ENCODE measurements at regions not wholly inside any gene's neighbourhood (a gene's known extent, or its start where the extent isn't known, plus 50 kb on each side); places are given as distances from the start of the nearest gene placed in this dataset.
"Not testable (repeated sequence)": the region's sequence is repeated elsewhere in the genome, so short reads cannot be mapped to it uniquely, and the experiment has no call there.

DNA sequence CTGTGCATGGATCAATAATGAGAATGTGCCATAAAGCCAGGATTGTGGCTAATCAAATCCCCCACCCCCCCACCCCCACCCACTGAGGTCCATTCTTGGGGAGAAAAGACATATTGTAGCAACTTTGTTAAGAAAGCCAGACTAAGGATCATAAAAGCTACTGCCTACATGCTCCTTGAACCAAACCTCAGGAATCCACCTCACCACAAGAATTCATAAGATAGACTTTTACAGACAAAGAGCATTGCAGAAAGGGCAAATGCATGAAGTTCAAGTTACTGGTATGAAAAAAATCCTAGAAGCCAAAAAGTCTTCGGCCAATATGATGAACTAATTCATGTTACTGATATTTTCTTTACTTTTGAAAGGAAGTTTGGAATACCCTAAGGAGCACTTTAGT is 187.9 kb upstream of the ARID1B start:
- no peak overlapping the region for H3K4me3 Mint-ChIP-seq (ENCODE audit: low read depth)
- H3K27me3 Mint-ChIP-seq (ENCODE audit: low read depth), result peaks cover 16% of the 10 kb centered on the region
- no peak for DNase-seq (ENCODE audit: low spot score)
- intact Hi-C loops (cut with micrococcal nuclease), result no loop called here
- H3K36me3 Mint-ChIP-seq (ENCODE audit: low read depth), result no peaks in the 10 kb centered on the region
- no peaks in the 10 kb centered on the region for H3K9me3 Mint-ChIP-seq
- H3K4me1 Mint-ChIP-seq (ENCODE audit: low read depth), result no peaks in the 10 kb centered on the region
- H3K27ac Mint-ChIP-seq, result no peak overlapping the region

DNA sequence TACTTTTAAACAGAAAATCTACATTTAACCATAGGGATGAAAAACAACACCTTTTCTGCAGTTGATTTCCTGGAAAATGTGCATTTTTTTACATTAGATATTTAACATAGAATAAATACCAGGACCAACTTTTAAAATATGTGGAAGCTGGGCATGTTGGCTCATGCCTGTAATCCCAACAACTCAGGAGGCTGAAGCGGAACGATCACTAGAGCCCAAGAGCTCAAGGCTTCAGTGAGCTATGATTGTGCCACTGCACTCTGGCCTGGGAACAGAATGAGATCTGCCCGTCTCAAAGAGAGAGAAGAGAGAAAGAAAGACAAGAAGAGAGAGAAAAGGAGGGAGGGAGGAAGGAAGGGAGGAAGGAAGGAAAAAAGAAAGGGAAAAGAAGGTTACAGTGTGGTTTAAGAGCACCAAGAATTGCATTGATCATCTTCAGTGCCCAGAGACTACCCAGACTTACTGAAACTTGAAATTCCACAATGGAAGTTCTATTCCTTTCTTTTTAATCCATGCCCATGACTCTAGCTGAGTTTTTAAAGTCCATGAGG is 189.4 kb upstream of the ARID1B start:
- Mint-ChIP-seq H3K36me3 (ENCODE audit: low read depth) (no peaks in the 10 kb centered on the region), H3K4me1 (ENCODE audit: low read depth) (no peaks in the 10 kb centered on the region), H3K9me3 (no peaks in the 10 kb centered on the region), H3K27ac (no peak overlapping the region), H3K27me3 (ENCODE audit: low read depth) (peaks cover 12% of the 10 kb centered on the region), H3K4me3 (ENCODE audit: low read depth) (no peak overlapping the region)
- no peak for DNase-seq (ENCODE audit: low spot score)
- intact Hi-C loops (cut with micrococcal nuclease), result no loop called here

DNA sequence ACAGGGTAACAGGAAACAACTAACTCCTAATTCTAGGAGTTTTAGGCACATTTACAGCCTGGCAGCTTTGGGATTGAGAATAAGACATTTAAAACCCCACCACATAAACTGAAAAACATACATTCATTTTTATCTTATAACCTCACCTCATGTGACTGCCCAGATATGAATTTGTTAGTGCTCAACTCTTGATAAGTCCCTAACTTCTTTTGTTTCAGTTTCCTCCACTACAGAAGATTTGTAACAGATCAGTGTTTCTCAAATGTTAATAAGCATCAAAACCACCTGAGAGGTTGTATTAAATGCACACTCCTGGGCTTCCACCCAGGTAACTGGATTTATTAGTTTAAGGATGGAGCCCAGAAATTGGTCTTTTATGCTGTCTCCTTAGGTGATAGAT is 190.1 kb upstream of the ARID1B start:
- Mint-ChIP-seq H3K9me3 (no peaks in the 10 kb centered on the region), H3K27ac (no peak overlapping the region), H3K36me3 (ENCODE audit: low read depth) (no peaks in the 10 kb centered on the region), H3K4me1 (ENCODE audit: low read depth) (no peaks in the 10 kb centered on the region), H3K27me3 (ENCODE audit: low read depth) (peaks cover 8% of the 10 kb centered on the region), H3K4me3 (ENCODE audit: low read depth) (no peak overlapping the region)
- intact Hi-C loops (cut with micrococcal nuclease), result no loop called here
- DNase-seq (ENCODE audit: low spot score), result no peak

DNA sequence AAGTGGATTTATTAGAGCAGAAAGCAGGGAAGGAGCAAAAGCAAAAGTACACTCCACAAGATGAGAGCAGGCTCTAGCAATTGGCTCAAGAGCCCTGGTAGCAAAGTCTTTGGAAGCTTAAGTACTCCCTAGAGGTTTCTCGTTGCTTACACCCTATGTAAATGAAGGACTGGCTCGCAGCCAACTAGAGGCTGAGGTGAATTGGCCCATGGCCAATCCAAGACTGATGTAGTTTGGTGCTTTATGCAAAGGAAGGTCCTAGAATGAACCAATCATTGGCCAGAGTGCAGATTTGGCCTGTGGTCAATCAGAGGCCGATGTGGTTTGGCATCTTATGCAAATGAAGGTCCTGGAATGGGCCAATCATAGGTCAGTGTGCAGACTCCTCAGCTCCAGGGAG is 191.3 kb upstream of the ARID1B start:
- Mint-ChIP-seq H3K27me3 (ENCODE audit: low read depth) (peaks cover 6% of the 10 kb centered on the region), H3K4me3 (ENCODE audit: low read depth) (no peak overlapping the region), H3K27ac (no peak overlapping the region), H3K9me3 (no peaks in the 10 kb centered on the region), H3K36me3 (ENCODE audit: low read depth) (no peaks in the 10 kb centered on the region), H3K4me1 (ENCODE audit: low read depth) (no peaks in the 10 kb centered on the region)
- intact Hi-C loops (cut with micrococcal nuclease), result no loop called here
- no peak for DNase-seq (ENCODE audit: low spot score)

DNA sequence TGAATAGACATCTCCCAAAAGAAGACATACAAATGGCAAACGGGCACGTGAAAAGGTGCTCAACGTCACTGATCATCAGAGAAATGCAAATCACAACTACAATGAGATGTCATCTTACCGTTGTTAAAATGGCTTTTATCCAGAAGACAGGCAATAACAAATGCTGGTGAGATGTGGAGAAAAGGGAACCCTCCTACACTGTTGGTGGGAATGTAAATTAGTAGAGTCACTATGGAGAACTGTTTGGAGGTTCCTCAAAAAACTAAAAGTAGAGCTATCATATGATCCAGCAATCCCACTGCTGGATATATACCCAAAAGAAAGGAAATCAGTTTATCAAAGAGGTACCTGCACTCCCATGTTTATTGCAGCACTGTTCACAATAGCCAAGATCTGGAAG is 193.1 kb upstream of the ARID1B start:
- intact Hi-C loops (cut with micrococcal nuclease); H3K36me3 Mint-ChIP-seq (ENCODE audit: low read depth); H3K27me3 Mint-ChIP-seq (ENCODE audit: low read depth); H3K4me1 Mint-ChIP-seq (ENCODE audit: low read depth); H3K4me3 Mint-ChIP-seq (ENCODE audit: low read depth); DNase-seq (ENCODE audit: low spot score); H3K9me3 Mint-ChIP-seq; H3K27ac Mint-ChIP-seq: not testable (repeated sequence)

DNA sequence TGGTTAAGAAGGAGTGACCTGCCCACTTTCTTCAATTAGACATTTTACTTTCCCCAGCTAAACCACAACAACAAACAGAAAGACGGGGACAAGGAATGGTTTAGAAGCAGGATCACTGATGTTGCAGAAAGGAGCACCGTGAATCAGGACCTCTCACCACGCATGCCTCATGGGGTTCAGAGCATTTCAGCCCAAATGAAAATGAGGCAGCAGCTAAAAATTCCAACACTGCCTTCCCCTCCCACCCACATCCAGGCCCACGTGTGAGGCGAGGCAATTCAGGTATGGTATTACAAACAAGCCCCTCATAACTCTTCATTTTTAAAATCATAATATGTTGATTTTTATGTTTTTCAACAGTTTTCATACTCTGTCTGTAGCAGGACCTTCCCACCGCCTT is 194.1 kb upstream of the ARID1B start:
- Mint-ChIP-seq H3K27ac (no peak overlapping the region), H3K4me3 (ENCODE audit: low read depth) (no peak overlapping the region), H3K27me3 (ENCODE audit: low read depth) (peaks cover 4% of the 10 kb centered on the region), H3K4me1 (ENCODE audit: low read depth) (no peaks in the 10 kb centered on the region), H3K36me3 (ENCODE audit: low read depth) (no peaks in the 10 kb centered on the region), H3K9me3 (peaks cover 17% of the 10 kb centered on the region)
- intact Hi-C loops (cut with micrococcal nuclease), result no loop called here
- no peak for DNase-seq (ENCODE audit: low spot score)

DNA sequence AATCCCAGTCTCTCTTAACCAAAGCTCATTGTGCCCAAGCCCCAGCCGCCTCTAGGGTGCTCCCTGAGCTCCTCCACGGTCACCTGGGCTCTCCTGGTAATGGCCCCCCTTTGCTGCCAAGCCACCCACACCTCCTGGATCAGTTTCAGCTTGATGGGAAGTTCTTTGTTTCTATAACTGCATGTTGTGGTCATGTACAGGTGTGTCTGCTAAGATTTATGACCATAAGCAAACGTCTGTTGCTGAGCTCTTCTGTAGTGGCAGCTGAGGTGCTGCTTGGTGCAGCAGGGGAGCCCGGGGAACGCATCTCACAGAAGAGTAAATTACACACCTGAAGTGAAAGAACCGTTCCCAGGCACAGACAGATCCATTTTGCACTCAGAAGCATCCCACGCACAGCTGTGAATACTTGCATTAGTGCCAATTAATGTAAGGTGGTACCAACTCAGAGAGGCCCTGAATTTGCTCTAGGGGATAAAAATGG is 194.6 kb upstream of the ARID1B start:
- H3K9me3 Mint-ChIP-seq, result peaks cover 23% of the 10 kb centered on the region
- no peaks in the 10 kb centered on the region for H3K36me3 Mint-ChIP-seq (ENCODE audit: low read depth)
- H3K4me3 Mint-ChIP-seq (ENCODE audit: low read depth), result no peak overlapping the region
- H3K27me3 Mint-ChIP-seq (ENCODE audit: low read depth), result peaks cover 4% of the 10 kb centered on the region
- no peaks in the 10 kb centered on the region for H3K4me1 Mint-ChIP-seq (ENCODE audit: low read depth)
- no peak overlapping the region for H3K27ac Mint-ChIP-seq
- intact Hi-C loops (cut with micrococcal nuclease), result no loop called here
- DNase-seq (ENCODE audit: low spot score), result no peak

DNA sequence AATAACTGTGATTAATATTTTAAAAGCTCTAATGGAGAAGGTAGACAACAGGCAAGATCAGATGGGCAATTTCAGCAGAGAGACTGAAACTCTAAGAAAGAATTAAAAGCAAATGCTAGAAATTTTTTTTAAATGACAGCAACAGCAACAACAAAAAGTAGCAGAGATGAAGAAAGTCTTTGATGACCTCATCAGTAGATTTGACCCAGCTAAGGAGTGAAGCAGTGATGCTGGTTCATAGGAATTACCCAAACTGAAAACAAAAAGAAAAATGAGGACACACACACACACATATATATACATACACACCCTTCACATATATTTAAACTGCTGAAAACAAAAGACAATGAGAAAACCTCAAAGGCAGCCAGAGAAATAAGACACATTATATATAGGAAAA is 197.6 kb upstream of the ARID1B start:
- H3K27me3 Mint-ChIP-seq (ENCODE audit: low read depth), result peaks cover 2% of the 10 kb centered on the region
- H3K9me3 Mint-ChIP-seq, result peaks cover 48% of the 10 kb centered on the region
- peaks cover 2% of the 10 kb centered on the region for H3K36me3 Mint-ChIP-seq (ENCODE audit: low read depth)

DNA sequence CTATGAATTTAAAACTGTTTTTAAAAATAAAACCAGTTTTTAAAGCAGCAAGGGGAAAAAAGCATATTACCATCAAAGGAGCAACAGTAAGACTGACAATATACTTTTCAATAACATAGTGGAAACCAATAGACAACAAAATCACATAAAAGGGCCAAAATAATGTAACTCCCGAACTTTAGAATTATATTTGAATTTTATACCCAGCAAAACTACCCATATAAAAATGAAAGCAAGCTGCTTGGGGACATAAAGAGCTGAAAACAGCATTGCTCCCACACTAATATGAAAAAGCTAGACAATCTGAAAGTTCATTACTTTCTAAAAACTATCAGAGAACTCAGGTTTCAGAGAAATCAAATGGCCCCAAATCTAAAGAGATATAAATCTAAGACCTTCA is 199.4 kb upstream of the ARID1B start:
- intact Hi-C loops (cut with micrococcal nuclease), result no loop called here
- Mint-ChIP-seq H3K27ac (no peak overlapping the region), H3K4me1 (ENCODE audit: low read depth) (no peaks in the 10 kb centered on the region), H3K36me3 (ENCODE audit: low read depth) (peaks cover 2% of the 10 kb centered on the region), H3K27me3 (ENCODE audit: low read depth) (no peaks in the 10 kb centered on the region), H3K9me3 (peaks cover 48% of the 10 kb centered on the region), H3K4me3 (ENCODE audit: low read depth) (no peak overlapping the region)
- DNase-seq (ENCODE audit: low spot score), result no peak

More for the DNA sequence above, 197.6 kb upstream of the ARID1B start:
- no peaks in the 10 kb centered on the region for H3K4me1 Mint-ChIP-seq (ENCODE audit: low read depth)
- H3K27ac Mint-ChIP-seq, result no peak overlapping the region
- no peak overlapping the region for H3K4me3 Mint-ChIP-seq (ENCODE audit: low read depth)
- intact Hi-C loops (cut with micrococcal nuclease), result no loop called here
- DNase-seq (ENCODE audit: low spot score), result no peak

DNA sequence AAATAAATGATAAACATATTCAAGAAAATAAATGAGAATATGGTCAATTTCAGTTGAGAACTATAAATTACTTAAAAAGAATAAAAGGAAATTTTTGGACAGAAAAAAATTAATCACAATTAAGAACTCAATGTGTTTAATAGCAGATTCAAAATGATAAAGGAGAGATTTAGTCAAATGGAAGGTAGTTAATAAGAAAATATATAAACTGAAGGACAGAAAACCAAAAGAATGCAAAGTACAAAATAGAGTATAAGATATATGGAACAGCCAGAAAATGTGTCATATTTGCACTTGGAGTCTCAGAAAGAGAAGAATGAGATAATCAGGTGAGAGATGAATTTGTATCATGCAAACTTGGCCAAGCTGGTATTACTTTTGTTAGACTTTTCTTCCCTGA is 201.8 kb upstream of the ARID1B start:
- intact Hi-C loops (cut with micrococcal nuclease), result no loop called here
- Mint-ChIP-seq H3K4me3 (ENCODE audit: low read depth) (no peak overlapping the region), H3K27me3 (ENCODE audit: low read depth) (no peaks in the 10 kb centered on the region), H3K36me3 (ENCODE audit: low read depth) (peaks cover 2% of the 10 kb centered on the region), H3K27ac (no peak overlapping the region), H3K4me1 (ENCODE audit: low read depth) (no peaks in the 10 kb centered on the region), H3K9me3 (peaks cover 48% of the 10 kb centered on the region)
- no peak for DNase-seq (ENCODE audit: low spot score)

DNA sequence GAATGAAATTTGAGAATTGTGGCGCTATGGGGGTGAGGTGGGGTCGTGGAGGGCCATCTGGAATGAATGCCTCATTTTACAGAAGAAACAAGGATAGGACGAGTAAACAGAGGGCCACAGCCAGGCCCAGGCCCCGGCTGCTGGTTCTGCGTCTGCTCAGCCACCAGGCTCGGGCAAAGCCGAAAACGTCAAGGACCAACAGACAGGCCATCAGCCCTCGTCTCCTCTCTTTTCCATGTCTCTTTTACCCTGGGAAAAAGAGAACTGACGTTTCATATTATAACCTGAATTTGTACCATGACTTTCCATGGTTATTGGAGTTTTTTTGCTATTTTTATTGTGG is 212.4 kb upstream of the ARID1B start:
- Mint-ChIP-seq H3K36me3 (ENCODE audit: low read depth) (no peaks in the 10 kb centered on the region), H3K27ac (no peak overlapping the region), H3K27me3 (ENCODE audit: low read depth) (peaks cover 5% of the 10 kb centered on the region), H3K9me3 (peaks cover 4% of the 10 kb centered on the region), H3K4me1 (ENCODE audit: low read depth) (peaks cover 7% of the 10 kb centered on the region), H3K4me3 (ENCODE audit: low read depth) (no peak overlapping the region)
- no peak for DNase-seq (ENCODE audit: low spot score)
- intact Hi-C loops (cut with micrococcal nuclease), result loop anchor here (1.0 to 10.0 kb wide), 7 partner anchors 120 to 1237 kb away; partner anchors contain the start of gene ARID1B

DNA sequence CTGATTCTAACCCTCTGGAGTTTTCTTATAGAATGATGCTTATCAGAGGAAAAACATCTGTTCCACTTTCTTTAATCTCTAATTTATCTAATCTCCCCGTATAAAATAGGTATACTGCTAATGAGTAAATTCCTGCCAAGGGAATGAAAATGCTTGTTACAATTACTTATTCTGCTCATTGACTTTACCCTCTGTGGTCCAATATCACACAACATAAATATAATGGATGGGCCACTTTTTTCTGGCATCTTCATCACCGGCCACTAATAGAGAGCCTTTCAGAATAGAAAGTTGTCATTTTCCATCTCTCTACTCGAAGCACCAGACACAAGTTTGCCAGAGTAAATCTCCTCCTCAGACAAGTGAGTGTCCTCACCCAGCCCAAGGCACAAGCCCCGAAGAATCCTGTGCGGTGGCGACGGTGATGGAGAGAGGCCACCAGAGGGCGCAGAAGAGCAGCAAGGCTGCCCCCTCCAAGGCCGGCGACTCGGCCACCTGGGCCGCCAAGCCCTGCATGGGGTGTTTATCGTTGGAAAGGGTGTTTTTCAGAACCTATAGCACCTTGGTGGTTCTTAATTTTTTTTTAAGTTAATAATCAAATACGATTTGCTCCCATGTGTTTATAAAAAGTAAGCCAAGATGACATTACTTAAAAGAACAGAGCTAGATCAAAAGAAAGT is 212.9 kb upstream of the ARID1B start:
- peaks cover 4% of the 10 kb centered on the region for H3K9me3 Mint-ChIP-seq
- H3K36me3 Mint-ChIP-seq (ENCODE audit: low read depth), result no peaks in the 10 kb centered on the region
- intact Hi-C loops (cut with micrococcal nuclease), result loop anchor here (1.0 to 10.0 kb wide), 7 partner anchors 121 to 1237 kb away; partner anchors contain the start of gene ARID1B
- H3K4me3 Mint-ChIP-seq (ENCODE audit: low read depth), result no peak overlapping the region
- peaks cover 5% of the 10 kb centered on the region for H3K27me3 Mint-ChIP-seq (ENCODE audit: low read depth)
- DNase-seq (ENCODE audit: low spot score), result peak; percentile 61
- H3K27ac Mint-ChIP-seq, result no peak overlapping the region
- peaks cover 7% of the 10 kb centered on the region for H3K4me1 Mint-ChIP-seq (ENCODE audit: low read depth)

DNA sequence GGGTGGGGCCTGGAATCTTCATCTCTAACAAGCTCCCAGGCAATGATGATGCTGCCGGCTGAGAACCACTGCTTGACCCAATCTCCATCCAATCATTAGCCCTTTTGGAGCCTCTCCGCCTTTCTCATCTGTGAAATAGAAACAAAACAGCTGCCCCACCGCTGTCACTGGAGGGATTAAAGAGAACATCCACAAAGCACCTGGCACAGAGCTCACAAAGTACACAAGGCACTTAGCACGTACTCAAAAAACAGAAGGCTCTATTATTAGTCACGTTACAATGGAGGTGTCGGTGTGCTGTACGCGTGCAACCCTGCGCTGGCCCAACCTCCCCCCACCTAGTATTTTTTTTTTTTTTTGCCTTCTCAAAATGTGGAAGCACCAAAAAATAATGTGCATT is 213.5 kb upstream of the ARID1B start:
- no peak for DNase-seq (ENCODE audit: low spot score)
- Mint-ChIP-seq H3K9me3 (peaks cover 4% of the 10 kb centered on the region), H3K4me1 (ENCODE audit: low read depth) (peaks cover 7% of the 10 kb centered on the region), H3K36me3 (ENCODE audit: low read depth) (no peaks in the 10 kb centered on the region), H3K4me3 (ENCODE audit: low read depth) (no peak overlapping the region), H3K27me3 (ENCODE audit: low read depth) (peaks cover 5% of the 10 kb centered on the region), H3K27ac (no peak overlapping the region)
- intact Hi-C loops (cut with micrococcal nuclease), result loop anchor here (1.0 to 10.0 kb wide), 7 partner anchors 121 to 1236 kb away; partner anchors contain the start of gene ARID1B

Measured in activated T-helper 2 cell treated with anti-CD3 and anti-CD28 coated beads, Interferon-gamma antibody, Interleukin-2, Interleukin-4, amounts not matched to agents 10 μg/mL and 5 μg/mL and 100 μg/mL, durations not matched to agents 14 hours and 24 hours and 36 hours (primary cell).